ENCODE measurements at regions not wholly inside any gene's neighbourhood (a gene's known extent, or its start where the extent isn't known, plus 50 kb on each side); places are given as distances from the start of the nearest gene placed in this dataset.

DNA sequence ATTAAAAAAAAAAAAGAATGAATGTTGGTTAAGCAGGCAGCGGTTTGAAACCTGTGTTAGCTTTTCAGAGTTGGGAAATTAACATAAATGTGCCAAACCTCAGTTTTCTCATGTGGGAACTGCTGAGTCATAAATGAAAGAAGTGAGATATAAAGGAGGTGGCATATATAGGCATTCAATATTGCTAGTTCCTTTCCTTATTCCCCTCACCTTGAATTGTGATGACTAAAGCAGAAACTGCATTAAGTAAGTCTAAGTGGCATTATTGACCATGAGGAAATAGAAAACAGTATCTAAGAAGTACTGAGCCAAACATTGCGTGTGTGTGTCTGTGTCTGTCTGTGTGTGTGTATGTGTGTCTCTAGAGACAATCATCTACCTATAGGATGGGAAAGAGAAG is 691.2 kb downstream of the TLR4 start:
- POLR2A ChIA-PET = no interaction called here
- 49% methylated on average over 2 of the region's 2 CpGs for WGBS (ENCODE audit: missing lambda C conversion rate)
- CTCF ChIA-PET = no interaction called here
- Histone ChIP-seq H3K4me1 (no peaks in the 10 kb centered on the region; the same call in 2 of the 3 replicates), H3K9me3 (no peaks in the 10 kb centered on the region), H3K27ac (peak overlapping the region in 1 of 2 experiments; percentile 9; a peak in 1 of 6 replicates), H3K4me3 (no peak overlapping the region), H3K4me2 (no peak overlapping the region)
- FAIRE-seq (no peak), DNase-seq (ENCODE audit: low read depth in 1 of 2, low spot score in 1 of 2) (no peak), ATAC-seq (no peak)
- TF ChIP-seq MAFK (IDR thresholded peaks at IDR 0.05; ENCODE audit: partially characterized antibody) (peak; percentile 82), RCOR1 (IDR thresholded peaks at IDR 0.05; ENCODE audit: low read depth, low read length) (no peak)

DNA sequence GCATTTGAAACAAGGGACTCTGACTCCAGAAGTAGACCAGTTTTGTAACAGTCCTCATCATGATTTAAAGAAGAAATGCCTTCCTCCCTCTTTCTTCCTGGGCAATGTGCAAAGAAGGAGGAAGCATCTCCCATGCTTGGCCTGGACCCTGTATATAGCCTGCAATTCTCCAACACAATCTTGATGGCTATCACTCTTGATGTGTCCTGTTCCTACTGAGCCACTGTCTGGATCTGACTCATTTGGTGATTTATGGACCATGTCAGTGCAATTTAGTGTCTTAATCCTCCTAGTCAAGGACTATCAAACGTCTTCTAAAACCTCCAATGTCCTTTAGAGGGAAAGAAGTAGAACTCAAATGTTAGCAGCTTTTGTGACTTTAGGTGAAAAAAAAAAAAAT is 697.3 kb downstream of the TLR4 start:
- Histone ChIP-seq H3K4me1 (no peaks in the 10 kb centered on the region), H3K27ac (no peak overlapping the region), H3K9me3 (no peaks in the 10 kb centered on the region), H3K4me2 (no peak overlapping the region), H3K4me3 (no peak overlapping the region)
- FAIRE-seq (no peak), ATAC-seq (no peak), DNase-seq (ENCODE audit: low read depth in 1 of 2, low spot score in 1 of 2) (no peak)
- TF ChIP-seq RCOR1 (IDR thresholded peaks at IDR 0.05; ENCODE audit: low read depth, low read length) (no peak), ZC3H11A (IDR thresholded peaks at IDR 0.05) (no peak), SMC3 (IDR thresholded peaks at IDR 0.05) (no peak), CBX8 (IDR thresholded peaks at IDR 0.05) (no peak), HOXA7 (CRISPR knock-in tag; IDR thresholded peaks at IDR 0.05) (no peak), FOSB (CRISPR knock-in tag; IDR thresholded peaks at IDR 0.05) (no peak), HEYL (CRISPR knock-in tag; IDR thresholded peaks at IDR 0.05) (no peak), RNF2 (IDR thresholded peaks at IDR 0.05; ENCODE audit: borderline replicate concordance, low read depth) (no peak), EHMT2 (IDR thresholded peaks at IDR 0.05; ENCODE audit: low read depth) (no peak), HOXB13 (CRISPR knock-in tag; IDR thresholded peaks at IDR 0.05; ENCODE audit: low read depth) (no peak)
- TF ChIP-seq, protein P1, sequence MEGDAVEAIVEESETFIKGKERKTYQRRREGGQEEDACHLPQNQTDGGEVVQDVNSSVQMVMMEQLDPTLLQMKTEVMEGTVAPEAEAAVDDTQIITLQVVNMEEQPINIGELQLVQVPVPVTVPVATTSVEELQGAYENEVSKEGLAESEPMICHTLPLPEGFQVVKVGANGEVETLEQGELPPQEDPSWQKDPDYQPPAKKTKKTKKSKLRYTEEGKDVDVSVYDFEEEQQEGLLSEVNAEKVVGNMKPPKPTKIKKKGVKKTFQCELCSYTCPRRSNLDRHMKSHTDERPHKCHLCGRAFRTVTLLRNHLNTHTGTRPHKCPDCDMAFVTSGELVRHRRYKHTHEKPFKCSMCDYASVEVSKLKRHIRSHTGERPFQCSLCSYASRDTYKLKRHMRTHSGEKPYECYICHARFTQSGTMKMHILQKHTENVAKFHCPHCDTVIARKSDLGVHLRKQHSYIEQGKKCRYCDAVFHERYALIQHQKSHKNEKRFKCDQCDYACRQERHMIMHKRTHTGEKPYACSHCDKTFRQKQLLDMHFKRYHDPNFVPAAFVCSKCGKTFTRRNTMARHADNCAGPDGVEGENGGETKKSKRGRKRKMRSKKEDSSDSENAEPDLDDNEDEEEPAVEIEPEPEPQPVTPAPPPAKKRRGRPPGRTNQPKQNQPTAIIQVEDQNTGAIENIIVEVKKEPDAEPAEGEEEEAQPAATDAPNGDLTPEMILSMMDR (IDR thresholded peaks at IDR 0.05) = no peak
- TF ChIP-seq, protein P2, sequence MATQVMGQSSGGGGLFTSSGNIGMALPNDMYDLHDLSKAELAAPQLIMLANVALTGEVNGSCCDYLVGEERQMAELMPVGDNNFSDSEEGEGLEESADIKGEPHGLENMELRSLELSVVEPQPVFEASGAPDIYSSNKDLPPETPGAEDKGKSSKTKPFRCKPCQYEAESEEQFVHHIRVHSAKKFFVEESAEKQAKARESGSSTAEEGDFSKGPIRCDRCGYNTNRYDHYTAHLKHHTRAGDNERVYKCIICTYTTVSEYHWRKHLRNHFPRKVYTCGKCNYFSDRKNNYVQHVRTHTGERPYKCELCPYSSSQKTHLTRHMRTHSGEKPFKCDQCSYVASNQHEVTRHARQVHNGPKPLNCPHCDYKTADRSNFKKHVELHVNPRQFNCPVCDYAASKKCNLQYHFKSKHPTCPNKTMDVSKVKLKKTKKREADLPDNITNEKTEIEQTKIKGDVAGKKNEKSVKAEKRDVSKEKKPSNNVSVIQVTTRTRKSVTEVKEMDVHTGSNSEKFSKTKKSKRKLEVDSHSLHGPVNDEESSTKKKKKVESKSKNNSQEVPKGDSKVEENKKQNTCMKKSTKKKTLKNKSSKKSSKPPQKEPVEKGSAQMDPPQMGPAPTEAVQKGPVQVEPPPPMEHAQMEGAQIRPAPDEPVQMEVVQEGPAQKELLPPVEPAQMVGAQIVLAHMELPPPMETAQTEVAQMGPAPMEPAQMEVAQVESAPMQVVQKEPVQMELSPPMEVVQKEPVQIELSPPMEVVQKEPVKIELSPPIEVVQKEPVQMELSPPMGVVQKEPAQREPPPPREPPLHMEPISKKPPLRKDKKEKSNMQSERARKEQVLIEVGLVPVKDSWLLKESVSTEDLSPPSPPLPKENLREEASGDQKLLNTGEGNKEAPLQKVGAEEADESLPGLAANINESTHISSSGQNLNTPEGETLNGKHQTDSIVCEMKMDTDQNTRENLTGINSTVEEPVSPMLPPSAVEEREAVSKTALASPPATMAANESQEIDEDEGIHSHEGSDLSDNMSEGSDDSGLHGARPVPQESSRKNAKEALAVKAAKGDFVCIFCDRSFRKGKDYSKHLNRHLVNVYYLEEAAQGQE (IDR thresholded peaks at IDR 0.05) = no peak
- ChIA-PET POLR2A (no interaction called here), CTCF (no interaction called here)
- 0% methylated on average over 1 of the region's 1 CpG for WGBS (ENCODE audit: missing lambda C conversion rate)

DNA sequence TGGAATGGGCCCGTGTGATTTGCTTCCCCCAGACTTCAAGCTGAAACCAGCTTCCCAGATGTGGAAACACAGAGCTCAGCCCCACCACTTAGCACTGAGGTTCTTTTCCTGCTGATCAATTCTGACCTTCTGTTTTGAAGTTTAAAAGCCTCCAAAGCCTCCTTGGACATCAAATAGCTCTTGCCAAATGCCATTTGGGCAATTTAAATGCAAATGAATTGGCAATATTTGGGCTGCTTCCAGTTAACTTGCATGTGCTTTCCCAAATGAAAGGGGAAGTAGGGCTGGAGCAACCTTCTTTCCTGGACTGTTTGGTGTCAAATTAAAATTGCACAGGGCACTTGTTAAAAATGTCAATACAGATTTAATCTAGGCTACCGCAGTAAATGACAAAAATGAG is 710.5 kb downstream of the TLR4 start:
- Histone ChIP-seq H3K4me2 (no peak overlapping the region), H3K9me3 (no peaks in the 10 kb centered on the region), H3K4me1 (peaks cover 12% of the 10 kb centered on the region), H3K4me3 (no peak overlapping the region), H3K27ac (no peak overlapping the region)
- CTCF ChIA-PET = no interaction called here
- DNase-seq (ENCODE audit: low read depth in 1 of 2, low spot score in 1 of 2) (no peak), ATAC-seq (no peak), FAIRE-seq (no peak)
- TF ChIP-seq CBX8 (IDR thresholded peaks at IDR 0.05) (no peak), NFE2L2 (conservative IDR thresholded peaks at IDR 0.05; ENCODE audit: low read length) (no peak), ESRRA (IDR thresholded peaks at IDR 0.05; ENCODE audit: borderline replicate concordance, low read length) (no peak), SREBF2 (IDR thresholded peaks at IDR 0.05) (no peak), ZC3H11A (IDR thresholded peaks at IDR 0.05) (no peak), HEYL (CRISPR knock-in tag; IDR thresholded peaks at IDR 0.05) (no peak), POLR2AphosphoS2 (conservative IDR thresholded peaks at IDR 0.05; ENCODE audit: low read length) (no peak), FOXS1 (CRISPR knock-in tag; IDR thresholded peaks at IDR 0.05) (no peak), JUN (IDR thresholded peaks at IDR 0.05) (no peak), HOXA7 (CRISPR knock-in tag; IDR thresholded peaks at IDR 0.05) (no peak), ZNF302 (CRISPR knock-in tag; IDR thresholded peaks at IDR 0.05) (no peak)
- TF ChIP-seq, protein P2 (IDR thresholded peaks at IDR 0.05) = no peak
- TF ChIP-seq, protein P3, sequence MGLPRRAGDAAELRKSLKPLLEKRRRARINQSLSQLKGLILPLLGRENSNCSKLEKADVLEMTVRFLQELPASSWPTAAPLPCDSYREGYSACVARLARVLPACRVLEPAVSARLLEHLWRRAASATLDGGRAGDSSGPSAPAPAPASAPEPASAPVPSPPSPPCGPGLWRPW (IDR thresholded peaks at IDR 0.05) = no peak
- 52% methylated on average over 2 of the region's 2 CpGs for WGBS (ENCODE audit: missing lambda C conversion rate)
- POLR2A ChIA-PET = no interaction called here

All from A549 (cell line).